NCI-H510A treated with DMSO at 0.1 percent for 48 hours (cell line): ENCODE measurements at regions not wholly inside any gene's neighbourhood (a gene's known extent, or its start where the extent isn't known, plus 50 kb on each side); places are given as distances from the start of the nearest gene placed in this dataset.
A peak's percentile ranks its signal among the peaks of the same experiment; 100 is the strongest.
"Not testable (repeated sequence)": the region's sequence is repeated elsewhere in the genome, so short reads cannot be mapped to it uniquely, and the experiment has no call there.

Experiments
- DNase-seq: peaks from one replicate; lab custom pipeline; 2025; lab: John Stamatoyannopoulos, UW

DNA sequence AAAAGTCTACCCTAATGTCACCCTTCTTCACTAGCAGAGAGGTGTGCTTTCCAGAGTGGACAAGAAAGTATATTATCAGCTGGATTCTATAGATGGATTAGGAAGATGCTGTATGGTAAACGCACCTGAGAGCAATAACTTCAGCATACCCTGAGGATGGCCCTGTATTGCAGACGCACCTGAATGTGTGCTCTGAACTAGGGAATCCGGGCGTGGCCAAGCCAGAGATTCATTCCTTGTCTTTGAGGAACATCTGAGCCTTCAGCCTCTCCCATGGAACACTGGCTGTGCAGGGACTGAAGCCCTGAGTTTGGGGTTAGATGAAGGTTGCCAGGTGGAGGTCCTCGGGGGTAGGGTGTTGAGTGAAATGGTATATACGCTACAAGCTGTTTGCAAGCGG is 66.2 kb upstream of the NFE2L3 start:
- DNase-seq, result no peak

DNA sequence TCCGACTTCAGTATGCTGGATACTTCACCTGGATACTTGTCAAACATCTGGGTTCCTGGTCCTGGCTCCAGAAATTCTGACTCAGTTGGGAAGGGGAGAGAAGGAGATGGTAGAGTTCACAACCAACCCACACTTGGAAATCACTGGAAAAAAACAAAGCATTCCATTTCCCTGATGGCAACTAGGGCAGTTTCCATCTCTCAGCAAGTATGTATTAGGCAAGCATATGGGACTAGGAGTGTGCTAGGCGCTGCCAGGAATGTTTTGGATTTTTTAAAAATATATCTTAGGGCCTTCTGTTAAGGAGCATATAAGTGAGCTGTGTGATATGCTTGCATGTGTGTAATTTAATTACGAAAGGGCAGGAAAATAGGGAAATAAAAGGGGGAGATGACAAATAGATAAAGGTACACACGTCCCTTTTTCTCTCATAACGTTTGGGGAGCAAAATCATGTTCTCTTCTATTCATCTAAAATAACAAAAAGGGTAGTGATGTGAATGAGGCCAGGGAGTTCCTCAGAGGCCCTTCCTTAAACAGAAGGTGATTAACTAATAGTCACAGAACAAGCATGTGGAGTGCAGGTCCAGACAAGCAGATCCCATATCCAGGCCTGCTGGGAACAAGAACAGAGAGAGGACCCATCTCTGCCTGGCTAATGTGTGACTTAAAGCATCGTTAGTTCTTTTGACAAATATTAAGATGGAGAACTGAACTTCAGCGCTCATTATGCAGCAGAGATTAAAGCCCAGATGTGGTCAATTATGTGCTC is 64.5 kb upstream of the NFE2L3 start:
- no peak for DNase-seq

- DNase-seq, result not testable (repeated sequence)
These were observed 62.5 kb upstream of the NFE2L3 start for GRCh38 chr7:26089469-26089868.

- DNase-seq, result peak; percentile 80
These were observed 61.0 kb upstream of the NFE2L3 start for GRCh38 chr7:26090927-26091519.

DNA sequence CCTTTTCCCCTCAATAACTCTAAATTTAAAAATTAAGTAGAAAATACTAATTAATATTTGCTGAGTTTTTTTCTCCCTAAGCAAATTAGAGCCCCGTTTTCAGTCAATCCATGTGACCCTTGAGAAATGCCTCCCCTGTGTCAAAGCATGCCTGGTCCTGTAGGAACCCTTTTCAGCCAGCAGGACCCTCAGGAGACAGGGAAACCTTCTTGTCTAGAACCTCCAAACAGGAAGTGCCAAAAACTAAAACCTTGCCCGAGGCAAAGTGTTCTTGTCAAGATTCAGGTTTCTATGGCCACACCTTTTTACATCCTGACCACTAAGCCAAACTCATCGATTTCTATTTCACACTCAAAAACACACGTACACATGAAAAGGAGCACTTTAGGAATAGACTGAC is 60.1 kb upstream of the NFE2L3 start:
- no peak for DNase-seq

- DNase-seq, result no peak
These were observed 59.0 kb upstream of the NFE2L3 start for GRCh38 chr7:26093023-26093422.

DNA sequence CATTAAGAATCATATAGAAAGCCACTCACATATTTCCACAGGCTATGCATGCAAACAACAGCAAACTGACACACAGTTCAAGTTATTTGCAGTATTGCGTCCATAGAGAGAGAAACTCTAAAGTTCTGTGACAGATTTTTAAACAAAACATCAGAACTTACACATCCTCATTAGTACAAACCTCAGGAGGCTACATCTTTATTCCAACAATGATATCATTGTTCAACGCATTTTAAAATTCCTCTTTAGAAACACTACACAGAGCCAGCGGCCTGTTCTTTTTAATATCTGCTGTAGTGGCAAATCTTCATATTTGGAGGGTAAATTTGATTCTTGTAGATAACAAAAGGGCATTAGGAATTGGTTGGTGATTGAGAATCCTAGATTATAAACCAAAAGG is 55.9 kb upstream of the NFE2L3 start:
- DNase-seq, result no peak

- no peak for DNase-seq
These were observed 53.9 kb upstream of the NFE2L3 start for GRCh38 chr7:26097837-26098668.

- DNase-seq, result no peak
These were observed 52.8 kb upstream of the NFE2L3 start for GRCh38 chr7:26099236-26099635.

- DNase-seq, result no peak
These were observed 51.3 kb upstream of the NFE2L3 start for GRCh38 chr7:26100406-26101339.

DNA sequence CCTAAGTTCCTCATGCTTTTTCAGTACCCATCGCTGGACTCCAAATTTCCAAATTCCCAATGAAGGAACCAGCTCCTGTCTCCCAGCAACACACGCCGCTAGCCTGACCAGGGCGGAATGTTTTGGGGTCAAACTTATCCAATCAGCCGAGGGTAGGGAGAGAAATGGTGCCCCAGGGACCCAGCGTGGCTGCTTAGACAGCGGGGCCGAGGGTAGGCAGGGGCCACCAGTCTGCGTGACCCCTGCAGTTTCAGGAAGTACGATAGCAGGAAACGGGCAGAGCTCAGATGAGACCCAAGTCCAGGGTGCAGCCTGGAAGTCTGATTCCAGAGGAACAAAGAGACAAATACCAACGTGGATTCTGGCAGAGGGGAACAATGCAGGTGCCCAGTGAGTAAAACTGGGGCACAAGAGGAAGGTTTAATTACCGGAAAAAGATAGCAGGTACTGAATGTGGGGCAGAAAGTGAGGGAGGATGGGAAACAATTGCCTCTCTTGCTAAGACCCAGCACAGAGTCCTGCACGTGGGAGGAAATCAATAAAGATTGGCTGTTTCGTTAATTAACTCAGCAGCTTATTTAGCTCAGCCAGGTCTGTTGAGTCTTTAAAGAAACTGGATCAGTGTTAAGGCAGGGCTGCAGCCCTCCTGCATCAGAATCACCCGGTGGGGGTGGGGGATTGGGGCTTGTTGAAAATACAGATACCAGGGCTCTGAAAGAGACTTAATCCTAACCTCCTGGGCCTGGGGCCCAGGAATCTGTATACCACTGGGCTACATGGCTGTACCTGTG is 50.4 kb upstream of the NFE2L3 start:
- no peak for DNase-seq

DNA sequence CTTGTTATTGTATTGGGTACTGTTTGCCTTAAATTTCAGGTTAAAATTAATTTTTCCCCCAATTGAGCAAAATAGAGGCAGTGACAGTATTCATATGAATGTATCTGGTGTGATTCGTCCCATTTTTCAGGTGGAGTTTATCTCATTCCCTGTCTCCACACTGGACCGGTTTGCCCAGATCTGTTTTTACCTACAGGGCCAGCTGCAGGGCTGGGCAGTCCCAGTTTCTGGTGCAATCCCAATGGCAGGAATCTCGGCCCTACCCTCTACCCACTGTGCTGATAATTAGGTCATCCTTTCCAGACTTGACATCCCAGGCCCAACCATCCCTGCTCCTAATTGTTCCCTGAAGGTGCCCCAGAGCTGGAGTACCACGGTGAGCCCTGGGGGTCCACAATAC is 49.8 kb upstream of the NFE2L3 start:
- DNase-seq, result no peak
